ENCODE measurements at regions not wholly inside any gene's neighbourhood (a gene's known extent, or its start where the extent isn't known, plus 50 kb on each side); places are given as distances from the start of the nearest gene placed in this dataset.
"Not testable (repeated sequence)": the region's sequence is repeated elsewhere in the genome, so short reads cannot be mapped to it uniquely, and the experiment has no call there.

DNA sequence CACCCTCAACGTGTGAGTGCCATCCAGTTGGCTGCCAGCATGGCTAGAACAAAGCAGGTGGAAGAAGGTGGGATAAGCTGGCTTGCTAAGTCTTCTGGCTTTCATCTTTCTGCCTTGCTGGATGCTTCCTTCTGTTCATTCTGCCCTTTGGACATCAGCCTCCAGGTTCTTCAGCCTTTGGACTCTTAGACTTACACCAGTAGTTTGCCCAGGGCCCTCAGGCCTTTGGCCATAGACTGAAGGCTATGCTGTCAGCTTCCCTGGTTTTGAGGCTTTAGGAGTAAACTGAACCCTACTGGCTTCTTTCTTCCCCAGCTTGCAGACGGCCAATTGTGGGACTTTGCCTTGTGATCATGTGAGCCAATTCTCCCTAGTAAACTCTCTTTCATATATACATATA lies 155.0 kb upstream of the SERTAD2 start:
- intact Hi-C loops (cut with DNase I): no loop called here
- no peak overlapping the region for H3K4me3 ChIP-seq
- WGBS, 2 donors: 53 to 78% methylated on average over 2 of the region's 2 CpGs
- no peaks in the 10 kb centered on the region for H3K27me3 ChIP-seq
- no peak for TF ChIP-seq POLR2AphosphoS5 (IDR thresholded peaks at IDR 0.05)
- H3K4me1 ChIP-seq: no peaks in the 10 kb centered on the region
- H3K36me3 ChIP-seq: no peaks in the 10 kb centered on the region
- no peak overlapping the region for H3K27ac ChIP-seq
- no peaks in the 10 kb centered on the region for H3K9me3 ChIP-seq
- no peak for DNase-seq

DNA sequence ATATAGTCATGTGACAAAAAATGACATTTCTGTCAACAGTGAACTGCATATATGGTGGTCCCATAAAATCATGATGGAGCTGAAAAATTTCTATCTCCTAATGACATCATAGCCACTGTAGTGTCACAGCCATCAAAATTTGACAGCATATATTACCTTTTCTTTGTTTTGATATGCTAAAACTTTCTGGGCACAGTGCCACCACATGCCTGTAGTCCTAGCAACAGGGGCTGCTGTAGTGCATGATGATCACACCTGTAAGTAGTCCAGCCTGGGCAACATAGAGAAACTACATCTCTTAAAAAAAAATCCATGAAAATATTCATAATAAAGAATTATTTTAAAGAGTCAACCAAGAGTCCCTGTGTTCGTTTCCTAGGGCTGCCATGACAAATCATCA lies 155.5 kb upstream of the SERTAD2 start:
- no peak overlapping the region for H3K4me3 ChIP-seq
- 78 to 98% methylated on average over 1 of the region's 1 CpG for WGBS, 2 donors
- no peak for DNase-seq
- no peaks in the 10 kb centered on the region for H3K9me3 ChIP-seq
- H3K27ac ChIP-seq: no peak overlapping the region
- intact Hi-C loops (cut with DNase I): no loop called here
- H3K4me1 ChIP-seq: no peaks in the 10 kb centered on the region
- H3K36me3 ChIP-seq: no peaks in the 10 kb centered on the region
- no peak for TF ChIP-seq POLR2A (IDR thresholded peaks at IDR 0.05)
- TF ChIP-seq EP300 (IDR thresholded peaks at IDR 0.05): no peak
- TF ChIP-seq, protein P1, sequence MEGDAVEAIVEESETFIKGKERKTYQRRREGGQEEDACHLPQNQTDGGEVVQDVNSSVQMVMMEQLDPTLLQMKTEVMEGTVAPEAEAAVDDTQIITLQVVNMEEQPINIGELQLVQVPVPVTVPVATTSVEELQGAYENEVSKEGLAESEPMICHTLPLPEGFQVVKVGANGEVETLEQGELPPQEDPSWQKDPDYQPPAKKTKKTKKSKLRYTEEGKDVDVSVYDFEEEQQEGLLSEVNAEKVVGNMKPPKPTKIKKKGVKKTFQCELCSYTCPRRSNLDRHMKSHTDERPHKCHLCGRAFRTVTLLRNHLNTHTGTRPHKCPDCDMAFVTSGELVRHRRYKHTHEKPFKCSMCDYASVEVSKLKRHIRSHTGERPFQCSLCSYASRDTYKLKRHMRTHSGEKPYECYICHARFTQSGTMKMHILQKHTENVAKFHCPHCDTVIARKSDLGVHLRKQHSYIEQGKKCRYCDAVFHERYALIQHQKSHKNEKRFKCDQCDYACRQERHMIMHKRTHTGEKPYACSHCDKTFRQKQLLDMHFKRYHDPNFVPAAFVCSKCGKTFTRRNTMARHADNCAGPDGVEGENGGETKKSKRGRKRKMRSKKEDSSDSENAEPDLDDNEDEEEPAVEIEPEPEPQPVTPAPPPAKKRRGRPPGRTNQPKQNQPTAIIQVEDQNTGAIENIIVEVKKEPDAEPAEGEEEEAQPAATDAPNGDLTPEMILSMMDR (IDR thresholded peaks at IDR 0.05): no peak
- no peak for TF ChIP-seq POLR2AphosphoS5 (IDR thresholded peaks at IDR 0.05)
- no peaks in the 10 kb centered on the region for H3K27me3 ChIP-seq

DNA sequence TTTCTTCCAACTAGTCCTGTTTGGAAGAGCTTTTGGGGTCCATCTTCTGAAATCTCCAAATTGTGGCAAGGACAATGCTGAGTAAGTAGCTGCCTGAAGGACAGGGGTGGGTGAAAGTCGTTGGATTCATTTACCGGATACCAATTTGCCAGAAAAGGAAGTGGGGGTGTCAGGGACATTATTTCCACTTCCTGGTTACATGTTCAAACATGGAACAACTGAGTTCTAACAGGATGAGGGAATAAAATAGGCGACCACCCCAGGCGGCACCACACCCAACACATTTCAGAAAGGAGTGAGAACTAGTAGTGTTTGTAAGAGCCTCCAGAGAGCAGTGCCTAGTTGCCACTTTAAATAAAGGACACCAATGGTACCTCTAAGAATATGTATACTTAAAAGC lies 158.6 kb upstream of the SERTAD2 start:
- no peaks in the 10 kb centered on the region for H3K27me3 ChIP-seq
- H3K4me3 ChIP-seq: no peak overlapping the region
- H3K27ac ChIP-seq: no peak overlapping the region
- no peak for DNase-seq
- intact Hi-C loops (cut with DNase I): no loop called here
- TF ChIP-seq, protein P1 (IDR thresholded peaks at IDR 0.05): no peak
- no peak for TF ChIP-seq POLR2A (IDR thresholded peaks at IDR 0.05)
- no peak for TF ChIP-seq POLR2AphosphoS5 (IDR thresholded peaks at IDR 0.05)
- TF ChIP-seq EP300 (IDR thresholded peaks at IDR 0.05): no peak
- no peaks in the 10 kb centered on the region for H3K9me3 ChIP-seq
- H3K36me3 ChIP-seq: no peaks in the 10 kb centered on the region
- H3K4me1 ChIP-seq: no peaks in the 10 kb centered on the region
- WGBS, 2 donors: 52 to 55% methylated on average over 4 of the region's 4 CpGs

DNA sequence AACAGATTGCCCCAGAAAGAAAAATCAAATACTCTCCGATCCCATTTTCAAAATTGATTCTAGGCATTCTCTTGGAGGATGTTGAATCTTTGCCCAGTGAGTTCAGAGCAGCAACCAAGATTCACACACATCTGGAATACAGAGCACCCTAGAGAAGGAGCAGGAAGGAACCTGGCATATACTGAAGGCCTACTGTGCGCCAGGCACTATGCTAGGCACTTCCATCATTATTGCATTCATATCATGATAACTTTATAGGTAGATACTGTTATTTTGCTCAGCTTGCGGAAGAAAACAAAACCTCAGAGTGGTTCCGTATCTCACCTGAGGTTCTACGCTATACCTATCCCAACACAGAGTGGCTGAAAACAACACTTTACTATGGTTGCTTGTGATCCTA lies 160.3 kb upstream of the SERTAD2 start:
- DNase-seq: no peak
- H3K27me3 ChIP-seq: no peaks in the 10 kb centered on the region
- no peaks in the 10 kb centered on the region for H3K4me1 ChIP-seq
- TF ChIP-seq, protein P1 (IDR thresholded peaks at IDR 0.05): no peak
- intact Hi-C loops (cut with DNase I): no loop called here
- 94 to 96% methylated on average over 5 of the region's 5 CpGs for WGBS, 2 donors
- H3K27ac ChIP-seq: no peak overlapping the region
- H3K36me3 ChIP-seq: no peaks in the 10 kb centered on the region
- H3K9me3 ChIP-seq: no peaks in the 10 kb centered on the region
- no peak overlapping the region for H3K4me3 ChIP-seq

DNA sequence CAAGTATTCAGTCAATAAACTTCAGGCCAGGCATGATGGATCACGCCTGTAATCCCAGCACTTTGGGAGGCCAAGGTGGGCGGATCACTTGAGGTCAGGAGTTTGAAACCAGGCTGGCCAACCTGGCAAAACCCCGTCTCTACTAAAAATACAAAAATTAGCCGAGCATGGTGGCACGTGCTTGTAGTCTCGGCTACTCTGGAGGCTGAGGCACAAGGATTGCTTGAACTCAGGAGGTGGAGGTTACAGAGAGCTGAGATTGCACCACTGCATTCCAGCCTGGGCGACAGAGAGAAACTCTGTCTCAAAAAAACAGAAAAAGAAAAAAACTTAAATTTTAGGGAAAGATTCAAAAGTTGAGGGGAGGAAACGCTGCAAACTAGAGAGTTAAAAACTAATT lies 162.8 kb upstream of the SERTAD2 start:
- intact Hi-C loops (cut with DNase I); H3K9me3 ChIP-seq; DNase-seq; H3K27ac ChIP-seq; H3K27me3 ChIP-seq; H3K4me3 ChIP-seq; H3K4me1 ChIP-seq; H3K36me3 ChIP-seq: not testable (repeated sequence)
- 94 to 95% methylated on average over 8 of the region's 8 CpGs for WGBS, 2 donors

DNA sequence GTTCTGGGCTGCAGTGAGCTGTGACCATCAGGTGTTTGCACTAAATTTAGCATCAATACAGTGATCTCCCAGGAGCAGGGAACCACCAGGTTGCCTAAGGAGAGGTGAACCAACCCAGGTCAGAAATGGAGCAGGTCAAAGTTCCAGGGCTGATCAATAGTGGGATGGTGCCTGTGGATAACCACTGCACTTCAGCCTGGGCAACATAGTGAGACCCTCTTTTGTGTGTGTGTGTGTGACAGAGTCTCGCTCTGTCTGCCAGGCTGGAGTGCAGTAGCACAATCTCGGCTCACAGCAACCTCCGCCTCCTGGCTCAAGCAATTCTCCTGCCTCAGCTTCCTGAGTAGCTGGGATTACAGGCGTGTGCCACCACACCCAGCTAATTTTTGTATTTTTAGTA lies 163.7 kb upstream of the SERTAD2 start:
- intact Hi-C loops (cut with DNase I): no loop called here
- 95 to 97% methylated on average over 4 of the region's 4 CpGs for WGBS, 2 donors
- no peak overlapping the region for H3K4me3 ChIP-seq
- TF ChIP-seq POLR2A (IDR thresholded peaks at IDR 0.05) (no peak), EP300 (IDR thresholded peaks at IDR 0.05) (no peak), POLR2AphosphoS5 (IDR thresholded peaks at IDR 0.05) (no peak)
- TF ChIP-seq, protein P1 (IDR thresholded peaks at IDR 0.05): no peak
- DNase-seq: no peak
- H3K36me3 ChIP-seq: no peaks in the 10 kb centered on the region
- no peaks in the 10 kb centered on the region for H3K9me3 ChIP-seq
- H3K27me3 ChIP-seq: no peaks in the 10 kb centered on the region
- H3K27ac ChIP-seq: no peak overlapping the region
- H3K4me1 ChIP-seq: no peaks in the 10 kb centered on the region

Measured in sigmoid colon (tissue), 6 donors.